Putamen (tissue), 1 donor: ENCODE measurements at regions not wholly inside any gene's neighbourhood (a gene's known extent, or its start where the extent isn't known, plus 50 kb on each side); places are given as distances from the start of the nearest gene placed in this dataset.
"Not testable (repeated sequence)": the region's sequence is repeated elsewhere in the genome, so short reads cannot be mapped to it uniquely, and the experiment has no call there.

ENCODE experiments used
- DNase-seq: peaks from one replicate; pipeline ENCODE4 v3.0.0-alpha.2; 2016; ENCODE audit warnings: low spot score

DNA sequence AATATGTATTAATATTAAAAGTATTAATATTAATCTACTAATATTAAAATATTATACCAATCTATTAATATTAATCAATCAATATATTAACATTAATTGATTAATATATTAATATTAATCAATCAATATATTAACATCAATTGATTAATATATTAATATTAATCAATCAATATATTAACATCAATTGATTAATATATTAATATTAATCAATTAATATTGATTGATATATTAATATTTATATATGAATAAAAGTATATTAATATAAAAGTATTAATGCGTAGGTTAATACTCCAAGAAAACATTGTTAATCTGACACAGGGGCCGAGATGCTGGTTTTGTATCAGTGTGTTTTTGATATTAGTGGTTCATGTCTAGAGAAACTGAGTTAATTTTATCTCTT, 1430.1 kb upstream of the SEL1L start:
- DNase-seq, result no peak

DNA sequence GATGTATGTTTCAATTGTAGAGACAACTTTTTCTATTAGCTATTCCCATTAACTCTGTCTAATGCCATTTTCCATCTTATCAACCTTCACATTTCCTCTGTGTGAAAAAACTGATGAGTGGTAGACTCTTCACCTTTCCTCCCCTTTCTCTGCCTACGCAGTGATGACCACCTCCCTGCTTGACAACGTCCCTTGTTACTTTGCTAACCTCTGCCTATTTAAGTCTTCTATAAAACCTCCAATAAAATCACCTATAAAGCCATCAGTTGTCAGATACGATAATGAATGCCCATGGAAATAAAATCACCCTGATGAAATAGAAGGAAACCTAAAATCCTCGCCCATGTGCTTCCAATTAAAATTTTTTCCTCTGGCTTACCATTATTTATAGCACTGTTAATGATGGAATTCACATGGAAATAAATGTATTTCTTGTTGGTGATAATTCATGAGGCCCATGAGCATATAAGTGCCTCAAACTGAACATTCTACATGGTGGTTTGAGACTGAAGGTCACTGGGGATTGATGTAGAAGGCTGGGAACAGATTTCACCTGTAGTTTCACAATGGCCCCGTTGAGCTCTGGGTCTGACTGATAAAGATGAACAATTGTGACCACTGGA, 1454.0 kb upstream of the SEL1L start:
- DNase-seq, result no peak

DNA sequence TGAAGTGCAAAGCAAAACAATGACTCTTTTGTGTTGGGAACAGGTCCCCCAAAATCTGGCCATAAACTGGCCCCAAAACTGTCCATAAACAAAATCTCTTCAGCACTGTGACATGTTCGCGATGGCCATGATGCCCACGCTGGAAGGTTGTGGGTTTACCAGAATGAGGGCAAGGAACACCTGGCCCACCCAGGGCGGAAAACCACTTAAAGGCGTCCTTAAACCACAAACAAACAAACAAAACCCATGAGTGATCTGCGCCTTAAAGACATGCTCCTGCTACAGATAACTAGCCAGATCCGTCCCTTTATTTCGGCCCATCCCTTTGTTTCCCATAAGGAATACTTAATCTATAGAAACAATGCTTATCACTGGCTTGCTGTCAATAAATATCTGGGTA, 1460.9 kb upstream of the SEL1L start:
- not testable (repeated sequence) for DNase-seq

DNA sequence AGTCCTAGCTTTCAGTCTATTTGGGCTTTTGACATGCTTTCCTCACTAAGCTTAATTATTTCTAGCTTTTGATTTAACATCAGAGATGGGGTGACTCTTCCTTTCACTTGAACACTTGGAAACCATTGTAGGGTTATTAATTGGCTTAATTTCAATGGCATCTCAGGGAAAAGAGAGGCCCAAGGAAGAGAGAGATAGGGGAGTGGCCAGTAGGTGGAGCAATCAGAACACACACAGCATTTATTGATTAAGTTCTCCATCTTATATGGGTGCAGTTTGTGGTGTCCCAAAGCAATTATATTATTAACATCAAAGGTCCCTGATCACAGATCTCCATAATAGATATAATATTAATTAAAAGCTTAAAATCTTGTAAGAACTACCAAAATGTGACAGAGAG, 1466.1 kb upstream of the SEL1L start:
- no peak for DNase-seq

DNA sequence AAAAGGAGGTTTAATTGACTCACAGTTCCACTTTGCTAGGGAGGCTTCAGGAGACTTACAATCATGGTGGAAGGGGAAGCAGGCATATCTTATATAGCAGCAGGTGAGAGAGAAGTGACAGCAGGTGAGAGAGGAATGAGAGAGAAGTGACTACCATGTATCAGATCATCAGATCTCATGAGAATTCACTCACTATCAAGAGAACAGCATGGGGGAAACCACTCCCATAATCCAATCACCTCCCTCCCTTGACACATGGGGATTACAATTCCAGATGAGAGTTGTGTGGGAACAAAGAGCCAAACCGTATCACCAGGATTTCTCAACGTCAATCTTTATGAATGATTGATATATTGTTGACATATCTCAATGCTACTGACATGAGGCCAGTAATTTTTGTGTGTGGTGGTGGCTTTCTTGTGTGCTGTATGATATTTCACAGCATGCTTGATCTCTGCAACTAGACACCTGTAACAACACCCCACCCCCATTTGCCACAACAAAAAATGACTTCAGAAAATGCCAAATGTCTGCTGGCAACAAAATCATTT, 1470.9 kb upstream of the SEL1L start:
- DNase-seq, result no peak

DNA sequence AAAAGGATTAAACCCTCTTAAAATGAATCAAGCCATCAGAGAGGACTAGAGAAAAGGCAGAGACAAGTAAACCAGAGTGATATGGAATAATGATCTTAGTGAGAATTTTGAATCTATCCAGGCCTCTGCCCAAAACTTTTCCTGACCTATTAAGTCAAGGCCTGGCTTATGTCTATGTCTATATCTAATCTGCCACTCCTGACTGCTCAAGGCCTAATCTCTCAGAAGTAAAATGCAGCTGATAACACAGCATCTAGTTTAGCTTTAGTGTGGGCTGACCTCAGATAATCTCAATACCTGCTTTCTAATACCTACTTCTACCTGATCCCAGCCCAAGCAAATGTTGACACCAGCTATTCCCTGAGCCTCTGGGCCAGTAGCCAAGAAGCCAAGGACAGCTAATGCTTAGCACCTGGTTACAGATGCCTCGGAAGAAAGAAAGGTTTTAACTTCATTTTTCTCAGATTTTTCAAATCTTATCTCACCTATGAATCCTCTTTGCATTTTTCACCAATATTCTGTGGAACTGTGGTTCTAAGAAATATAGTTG, 1472.5 kb upstream of the SEL1L start:
- no peak for DNase-seq

DNA sequence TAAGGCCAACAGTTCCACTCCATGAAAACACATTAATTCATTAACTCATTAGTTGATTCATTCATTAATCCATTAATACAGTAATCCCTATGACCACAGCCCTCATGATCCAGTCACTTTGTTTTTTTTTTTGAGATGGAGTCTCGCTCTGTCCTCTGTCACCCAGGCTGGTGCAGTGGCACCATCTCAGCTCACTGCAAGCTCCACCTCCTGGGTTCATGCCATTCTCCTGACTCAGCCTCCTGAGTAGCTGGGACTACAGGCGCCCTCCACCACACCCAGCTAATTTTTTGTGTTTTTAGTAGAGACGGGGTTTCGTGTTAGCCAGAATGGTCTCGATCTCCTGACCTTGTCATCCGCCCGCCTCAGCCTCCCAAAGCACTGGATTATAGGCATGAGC, 1473.4 kb upstream of the SEL1L start:
- not testable (repeated sequence) for DNase-seq

DNA sequence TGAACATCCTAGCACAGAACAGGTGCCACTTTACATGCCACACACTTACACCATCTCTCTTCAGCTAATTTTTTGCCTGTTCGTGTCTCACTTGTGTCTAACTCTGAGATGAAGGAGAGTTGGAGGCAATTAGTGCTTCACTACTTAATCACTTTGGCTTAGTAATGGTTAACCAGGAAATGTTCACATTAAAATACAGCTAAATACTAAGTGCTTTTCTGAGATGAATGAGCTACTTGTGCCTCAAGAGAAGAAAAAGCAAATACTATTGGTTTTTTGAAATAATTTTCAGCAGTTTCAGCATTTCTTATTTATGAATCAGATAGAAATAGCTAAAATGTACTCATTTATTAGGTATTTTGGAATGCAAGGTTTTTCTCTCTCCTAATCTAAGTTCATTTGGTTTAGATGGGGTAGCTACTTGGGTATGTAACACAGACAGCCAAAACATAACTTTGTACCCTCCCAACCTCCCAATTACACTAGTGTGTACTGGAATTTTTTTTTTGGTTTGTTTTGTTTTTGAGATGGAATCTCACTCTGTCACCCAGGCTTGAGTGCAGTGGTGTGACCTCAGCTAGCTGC, 1474.1 kb upstream of the SEL1L start:
- DNase-seq, result no peak

DNA sequence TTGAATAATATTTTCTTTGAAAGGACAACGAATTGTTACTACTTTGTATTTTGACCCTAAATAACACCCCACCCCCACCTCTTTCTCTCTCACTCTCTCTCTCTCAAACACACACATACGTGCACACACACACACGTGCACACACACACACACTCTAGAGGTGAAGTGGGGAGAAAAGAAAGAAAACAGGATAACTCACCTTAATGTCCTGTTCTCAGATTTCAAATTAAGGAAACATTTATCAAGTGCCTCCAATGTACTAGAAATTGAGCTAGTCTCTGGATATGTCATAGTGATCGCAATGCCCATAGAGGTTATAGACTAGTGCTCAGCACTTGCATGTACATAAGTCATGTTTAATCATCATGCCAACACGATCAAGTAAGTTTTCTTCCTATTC, 1483.6 kb upstream of the SEL1L start:
- DNase-seq, result no peak

DNA sequence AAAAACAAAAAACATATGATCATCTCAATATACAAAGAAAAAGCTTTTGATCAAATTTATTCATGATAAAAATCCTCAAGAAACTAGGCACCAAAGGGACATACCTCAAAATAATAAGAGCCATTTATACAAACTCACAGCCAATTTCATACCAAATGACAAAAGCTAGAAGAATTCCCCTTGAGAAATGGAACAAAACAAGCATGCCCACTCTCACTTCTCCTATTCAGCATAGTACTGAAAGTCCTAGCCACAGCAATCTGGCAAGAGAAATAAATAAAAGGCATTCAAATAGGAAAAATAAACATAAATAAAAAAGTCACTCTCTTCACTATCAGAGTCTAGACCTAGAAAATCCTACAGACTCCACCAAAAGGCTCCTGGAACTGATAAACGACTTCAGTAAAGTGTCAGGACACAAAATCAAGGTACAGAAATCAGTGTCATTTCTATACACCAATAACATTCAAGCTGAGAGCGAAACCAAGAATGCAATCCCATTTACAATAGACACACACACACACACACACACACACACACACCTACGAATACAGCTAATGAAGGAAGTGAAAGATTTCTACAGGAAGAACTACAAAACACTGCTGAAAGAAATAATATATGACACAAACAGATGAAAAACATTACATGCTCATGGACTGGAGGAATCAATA, 1486.2 kb upstream of the SEL1L start:
- DNase-seq, result no peak

DNA sequence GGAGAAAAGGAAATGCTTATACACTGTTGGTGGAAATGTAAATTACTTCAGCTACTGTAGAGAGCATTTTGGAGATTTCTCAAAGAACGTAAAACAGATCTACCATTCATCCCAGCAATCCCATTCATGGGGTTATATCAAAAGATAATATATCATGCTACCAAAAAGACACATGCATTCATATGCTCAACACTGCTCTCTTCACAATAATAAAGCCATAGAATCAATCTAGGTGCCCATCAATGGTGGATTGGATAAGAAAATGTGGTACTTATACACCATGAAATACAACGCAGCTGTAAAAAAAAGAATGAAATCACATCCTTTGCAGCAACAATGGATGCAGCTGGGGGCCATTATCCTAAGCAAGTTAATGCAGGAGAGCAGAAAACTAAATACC, 1487.7 kb upstream of the SEL1L start:
- DNase-seq, result no peak

DNA sequence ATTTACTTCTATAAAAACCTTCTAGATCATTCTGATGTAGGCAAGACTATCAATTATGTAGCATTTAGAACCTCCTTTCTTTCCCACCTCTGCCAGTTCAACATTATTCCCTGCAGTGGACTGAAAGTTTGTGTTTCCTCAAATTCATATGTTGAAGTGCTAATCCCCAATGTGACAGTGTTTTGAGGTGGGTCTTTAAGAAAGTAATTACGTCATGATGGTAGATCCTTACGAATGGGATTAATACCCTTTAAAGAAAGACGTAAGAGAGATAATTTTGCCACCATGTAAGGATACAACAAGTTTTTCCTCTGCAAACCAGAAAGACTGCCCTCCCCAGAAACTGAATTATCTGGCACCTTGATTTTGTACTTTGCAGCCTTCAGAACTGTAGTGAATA, 1489.7 kb upstream of the SEL1L start:
- no peak for DNase-seq

DNA sequence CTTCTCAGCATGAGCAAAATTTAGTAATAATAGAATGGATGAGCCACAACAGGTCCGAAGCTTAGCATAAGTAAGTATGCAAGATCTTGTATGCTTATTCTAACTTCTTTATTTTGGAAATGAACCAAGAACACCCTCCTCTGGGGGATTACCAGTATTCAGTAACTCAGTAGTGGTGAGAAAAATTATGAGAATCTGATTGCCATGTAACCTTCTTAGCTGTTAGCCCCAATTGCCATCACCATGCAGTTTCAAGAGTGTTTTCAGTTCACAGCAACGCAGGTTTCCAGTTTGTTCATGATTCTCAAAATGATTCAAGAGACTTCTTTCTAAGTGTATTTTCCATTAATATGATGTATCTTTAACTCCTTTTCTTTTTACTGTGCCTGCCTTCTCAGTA, 1507.6 kb upstream of the SEL1L start:
- DNase-seq, result no peak

DNA sequence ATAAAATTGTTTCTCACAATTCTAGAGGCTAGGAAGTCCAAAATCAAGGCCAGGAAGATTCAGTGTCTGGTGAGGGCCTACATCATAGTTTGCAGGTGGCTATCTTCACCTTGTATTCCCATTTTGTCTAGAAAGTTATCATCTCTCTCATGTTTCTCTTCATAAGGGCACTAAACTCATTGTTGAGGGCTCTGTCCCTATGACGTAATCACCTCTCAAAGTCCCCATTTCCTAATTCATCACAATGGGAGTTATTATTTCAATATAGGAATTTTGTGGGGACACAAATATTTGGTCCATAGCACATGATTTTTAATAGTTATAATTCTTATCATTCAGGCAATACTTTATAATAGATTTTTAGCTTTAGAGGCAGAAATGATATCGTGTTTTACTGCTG, 1509.2 kb upstream of the SEL1L start:
- no peak for DNase-seq

DNA sequence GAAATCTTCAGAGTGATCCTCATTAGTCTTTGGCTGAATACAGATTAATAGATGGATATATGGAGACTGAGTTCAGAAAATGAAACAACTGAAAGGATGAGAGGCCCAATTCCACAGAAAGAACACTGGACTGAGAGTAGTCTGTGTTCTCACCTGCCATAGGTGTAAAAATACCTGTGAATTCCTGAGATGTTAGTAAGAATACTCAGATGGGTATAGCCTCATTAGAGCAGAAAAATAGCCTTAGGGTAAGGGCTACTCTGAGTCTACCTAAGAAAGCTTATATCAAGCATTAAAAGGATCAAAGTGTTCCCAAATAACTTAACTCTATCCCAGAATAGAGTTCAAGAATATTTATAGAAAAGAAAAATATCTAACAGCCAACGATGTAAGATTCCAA, 1510.3 kb upstream of the SEL1L start:
- no peak for DNase-seq

DNA sequence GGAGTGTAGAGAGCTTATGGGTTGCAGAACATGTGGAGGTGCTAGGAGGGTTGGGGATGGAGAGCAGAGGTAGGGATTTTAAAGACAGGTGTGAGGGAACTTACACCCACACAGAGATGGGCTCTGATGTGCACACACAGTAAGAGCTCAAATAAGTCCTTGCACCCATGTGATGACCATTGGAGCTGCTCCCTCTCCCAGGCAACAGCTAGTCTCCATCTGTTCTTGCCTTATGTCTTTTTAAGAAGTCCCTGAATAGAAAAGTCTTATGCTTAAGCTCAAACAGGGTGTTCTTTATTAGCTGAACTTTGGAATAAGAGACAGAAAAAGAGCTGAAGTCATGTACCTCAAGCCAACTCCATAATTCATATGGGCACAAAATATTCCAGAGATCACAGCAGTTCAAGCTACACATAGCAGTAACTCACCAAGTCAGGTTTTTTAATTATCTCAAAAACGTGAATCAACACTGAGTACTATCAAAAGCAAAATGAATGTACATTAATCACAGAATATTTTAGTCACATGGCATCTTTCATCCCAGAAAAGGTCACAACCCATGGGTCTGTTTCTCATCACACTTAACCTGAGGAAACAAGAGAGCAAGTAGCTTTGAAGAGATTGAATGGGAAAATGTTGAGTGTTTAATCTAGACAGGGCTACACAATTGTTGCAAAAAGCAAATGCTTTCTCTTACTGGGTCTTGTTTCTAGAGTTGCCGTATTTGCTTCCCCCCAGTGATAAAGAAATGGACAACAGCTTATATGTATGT, 1513.6 kb upstream of the SEL1L start:
- no peak for DNase-seq

DNA sequence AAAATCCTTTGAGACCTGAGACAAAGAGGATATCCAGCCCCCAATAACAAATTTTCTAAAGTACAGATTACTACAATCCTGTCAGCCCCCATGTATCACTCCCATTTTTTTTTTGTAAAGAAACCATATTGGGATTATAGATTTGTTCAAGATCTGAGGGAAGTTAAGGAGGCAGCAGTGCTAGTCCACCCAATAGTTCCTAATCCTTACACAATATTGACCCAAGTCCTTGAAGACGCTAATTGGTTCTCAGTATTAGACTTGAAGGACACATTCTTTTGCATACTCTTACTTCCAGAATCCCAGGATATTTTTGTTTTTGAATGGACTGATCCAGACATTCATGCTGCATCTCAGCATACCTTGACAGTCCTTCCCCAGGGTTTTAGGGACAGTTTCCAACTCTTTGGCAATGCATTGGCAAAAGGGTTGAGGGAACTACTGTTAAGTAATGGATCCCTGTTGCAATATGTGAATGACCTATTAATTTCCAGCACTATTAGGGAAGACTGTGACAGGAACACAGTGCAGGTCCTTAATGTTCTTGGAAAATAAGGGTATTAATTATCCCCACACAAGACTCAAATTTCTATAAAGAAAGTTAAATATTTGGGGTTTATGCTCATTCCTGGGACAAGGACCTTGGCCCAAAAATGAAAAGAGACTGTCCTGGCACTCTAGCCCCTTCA, 1519.5 kb upstream of the SEL1L start:
- DNase-seq, result no peak

DNA sequence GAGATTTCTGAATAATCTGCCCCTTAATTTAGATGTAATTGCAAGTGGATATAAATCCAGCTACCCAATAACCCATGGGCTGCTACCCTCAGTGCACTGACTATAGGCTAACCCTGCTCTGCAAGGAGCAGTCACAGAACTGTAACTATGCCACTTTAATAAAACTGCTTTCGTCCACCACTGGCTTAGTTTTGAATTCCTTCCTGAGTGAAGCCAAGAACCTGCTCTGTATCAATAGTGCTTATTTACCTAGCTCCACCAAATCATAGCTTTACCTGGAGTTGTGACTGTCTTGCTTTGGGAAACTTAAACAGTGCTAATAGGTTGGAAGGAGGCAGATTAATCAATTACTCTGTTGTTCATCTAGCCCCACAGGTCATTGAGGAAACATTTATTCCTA, 1524.4 kb upstream of the SEL1L start:
- DNase-seq, result no peak

DNA sequence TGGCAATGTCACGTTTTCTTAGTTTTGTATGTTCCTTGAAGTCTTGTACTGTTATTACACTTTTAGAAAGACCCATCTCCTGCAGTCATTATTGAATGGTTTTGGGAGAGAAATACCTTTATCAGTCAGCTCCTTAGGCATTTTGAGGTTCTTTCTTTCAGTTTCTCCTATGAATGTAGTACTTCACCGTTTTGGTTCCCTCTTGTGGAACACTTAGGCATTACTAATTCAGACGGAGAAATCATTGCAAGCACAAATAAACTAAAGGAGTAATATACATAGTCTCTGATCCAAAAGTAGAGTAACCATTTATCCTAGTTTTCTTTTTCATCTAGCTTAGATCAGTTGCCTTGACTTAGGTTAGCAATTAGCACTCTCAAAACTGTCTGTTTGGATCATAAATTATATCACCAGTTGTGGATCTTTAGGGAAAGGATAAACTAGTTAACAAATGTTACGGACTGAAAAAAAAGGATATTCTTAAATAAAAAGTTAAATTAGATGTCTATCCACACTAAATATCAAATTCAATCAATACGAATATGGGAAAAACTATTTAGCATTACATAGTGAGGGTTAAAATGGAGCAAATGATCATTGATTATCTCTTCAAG, 1538.3 kb upstream of the SEL1L start:
- no peak for DNase-seq

DNA sequence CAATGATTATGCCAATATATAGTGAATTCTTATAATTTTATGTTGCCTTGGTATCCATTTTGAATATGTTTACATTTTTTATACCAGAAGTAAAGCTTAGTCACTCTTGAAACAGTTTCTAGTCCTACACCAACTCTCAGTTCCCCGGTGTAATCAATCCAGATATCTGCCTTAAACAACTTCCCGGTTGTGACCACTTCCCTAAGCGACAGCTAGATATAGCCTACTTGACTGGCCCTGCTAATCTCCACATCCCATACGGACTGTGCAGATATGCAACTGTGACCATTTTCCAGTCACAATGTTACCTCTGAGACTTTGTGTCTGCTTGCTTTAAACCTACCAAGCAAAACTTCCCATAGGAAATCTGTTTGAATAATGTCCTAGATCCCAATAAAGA, 1551.5 kb upstream of the SEL1L start:
- DNase-seq, result no peak

DNA sequence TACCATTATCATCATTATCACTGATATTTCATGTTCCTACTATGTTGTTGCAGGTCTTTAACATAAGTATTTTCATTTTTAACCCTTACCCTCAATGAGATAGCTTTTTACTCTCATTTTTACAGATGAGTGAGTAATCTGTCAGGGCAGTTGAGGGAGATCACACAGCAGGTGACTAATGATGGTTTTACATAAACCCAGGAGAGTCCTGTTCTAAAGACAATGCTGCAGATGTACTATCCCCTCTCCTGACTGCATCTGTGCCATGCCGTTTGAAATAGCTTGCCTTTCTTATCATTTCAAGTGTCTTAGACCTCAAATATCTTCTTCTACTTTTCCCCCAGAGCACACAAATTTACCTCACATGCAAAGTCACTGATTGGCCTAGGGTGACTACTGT, 1552.1 kb upstream of the SEL1L start:
- DNase-seq, result no peak
